ENCODE measurements at regions not wholly inside any gene's neighbourhood (a gene's known extent, or its start where the extent isn't known, plus 50 kb on each side); places are given as distances from the start of the nearest gene placed in this dataset.

- no peak for ATAC-seq
- no peak for DNase-seq (ENCODE audit: missing footprints)
- intact Hi-C loops (cut with DNase I), result no loop called here
Measured at GRCh38 chr5:68766952-68767464, 326.8 kb upstream of the SLC30A5 start.

GRCh38 chr5:68770551-68770950, 323.3 kb upstream of the SLC30A5 start:
- intact Hi-C loops (cut with DNase I), result no loop called here
- DNase-seq (ENCODE audit: missing footprints) (no peak), ATAC-seq (no peak)

DNA sequence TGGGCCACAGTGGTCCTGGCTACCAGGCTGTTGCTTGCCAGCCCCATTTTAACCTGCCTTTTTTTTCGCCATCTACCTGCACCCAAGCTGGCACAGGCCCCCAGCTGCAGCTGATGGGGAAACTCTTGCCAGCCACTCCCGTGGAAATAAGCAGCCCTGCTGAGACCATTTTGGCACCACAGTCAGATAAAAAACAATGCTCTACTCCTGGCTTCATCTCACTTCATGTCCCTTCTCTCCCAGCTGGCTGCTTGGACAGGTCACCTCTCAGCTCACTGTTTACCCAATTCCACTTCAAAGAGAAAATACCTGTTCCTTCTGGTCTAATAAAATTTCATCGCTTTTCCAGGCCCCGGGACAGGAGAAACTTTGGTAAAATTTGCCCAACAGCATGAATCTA, 322.6 kb upstream of the SLC30A5 start:
- no peak for ATAC-seq
- DNase-seq (ENCODE audit: missing footprints), result no peak
- intact Hi-C loops (cut with DNase I), result no loop called here

DNA sequence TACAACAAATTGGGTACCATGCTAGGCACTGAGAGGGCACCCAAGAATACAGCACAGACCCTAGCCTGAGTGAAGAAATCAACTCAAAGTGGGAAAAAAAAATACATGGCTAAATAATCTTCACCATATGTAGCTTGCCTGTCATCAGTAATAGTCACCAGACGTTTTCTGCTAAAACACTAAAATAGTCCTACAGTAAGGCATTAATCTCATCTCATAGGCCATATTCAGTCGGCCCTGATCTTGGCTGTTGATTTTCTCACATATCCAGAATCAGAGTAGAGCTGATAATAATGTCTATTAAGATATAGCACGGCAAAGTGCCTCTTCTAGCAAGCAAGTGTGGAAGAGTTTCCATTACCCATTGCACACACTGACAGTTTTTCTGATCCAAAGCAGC, 322.1 kb upstream of the SLC30A5 start:
- ATAC-seq, result no peak
- intact Hi-C loops (cut with DNase I), result no loop called here
- DNase-seq (ENCODE audit: missing footprints), result no peak

GRCh38 chr5:68776381-68776780, 317.4 kb upstream of the SLC30A5 start:
- DNase-seq (ENCODE audit: missing footprints), result no peak
- intact Hi-C loops (cut with DNase I), result no loop called here
- no peak for ATAC-seq

GRCh38 chr5:68777135-68777534, 316.7 kb upstream of the SLC30A5 start:
- intact Hi-C loops (cut with DNase I), result no loop called here
- DNase-seq (ENCODE audit: missing footprints), result no peak
- ATAC-seq, result no peak

- ATAC-seq, result no peak
- no peak for DNase-seq (ENCODE audit: missing footprints)
- intact Hi-C loops (cut with DNase I), result no loop called here
Measured at GRCh38 chr5:68778484-68778883, 315.3 kb upstream of the SLC30A5 start.

GRCh38 chr5:68780299-68780955, 313.4 kb upstream of the SLC30A5 start:
- intact Hi-C loops (cut with DNase I), result no loop called here
- DNase-seq (ENCODE audit: missing footprints) (no peak), ATAC-seq (no peak)

GRCh38 chr5:68793074-68793473, 300.7 kb upstream of the SLC30A5 start:
- DNase-seq (ENCODE audit: missing footprints) (no peak), ATAC-seq (no peak)
- intact Hi-C loops (cut with DNase I), result no loop called here

DNA sequence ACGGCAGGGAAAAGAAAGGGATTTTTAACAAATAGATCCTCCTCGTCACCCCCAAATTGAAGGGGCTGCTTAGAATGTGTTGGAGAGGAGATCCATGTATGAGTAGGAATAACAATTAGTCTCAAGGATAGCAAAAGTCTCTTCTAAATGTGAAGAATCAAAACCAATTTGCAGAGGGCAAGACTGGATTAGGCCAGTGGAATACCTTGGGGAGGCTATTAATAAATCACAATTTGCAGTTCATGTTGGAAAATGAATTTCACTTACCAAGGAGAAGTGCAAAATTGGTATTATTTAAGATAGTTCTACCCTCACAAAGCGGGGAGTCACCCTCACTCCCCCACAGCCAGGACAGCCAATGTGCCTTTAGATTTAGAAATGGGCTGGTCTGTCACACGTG, 299.8 kb upstream of the SLC30A5 start:
- intact Hi-C loops (cut with DNase I), result no loop called here
- DNase-seq (ENCODE audit: missing footprints) (no peak), ATAC-seq (no peak)

DNA sequence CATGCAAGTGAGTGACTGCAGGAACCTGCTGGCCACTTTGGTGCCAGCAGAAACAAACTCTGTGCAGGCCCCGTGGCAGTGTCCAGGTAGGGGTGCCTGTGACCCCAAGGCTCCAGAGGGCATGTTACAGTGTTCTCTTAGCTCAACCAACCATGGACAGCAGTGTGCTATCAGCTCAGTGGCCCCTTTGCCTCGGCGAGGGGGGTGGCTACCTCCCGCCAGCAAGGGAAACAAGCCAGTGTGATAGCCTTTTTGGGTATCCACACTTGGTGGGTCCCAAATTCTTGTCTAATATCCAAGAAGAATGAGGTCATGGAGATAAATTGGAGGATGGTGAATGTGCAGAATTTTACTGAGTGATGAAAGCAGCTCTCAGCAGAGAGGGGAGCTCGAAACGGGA, 298.6 kb upstream of the SLC30A5 start:
- ATAC-seq, result peak; percentile 75
- intact Hi-C loops (cut with DNase I), result no loop called here
- DNase-seq (ENCODE audit: missing footprints), result no peak

DNA sequence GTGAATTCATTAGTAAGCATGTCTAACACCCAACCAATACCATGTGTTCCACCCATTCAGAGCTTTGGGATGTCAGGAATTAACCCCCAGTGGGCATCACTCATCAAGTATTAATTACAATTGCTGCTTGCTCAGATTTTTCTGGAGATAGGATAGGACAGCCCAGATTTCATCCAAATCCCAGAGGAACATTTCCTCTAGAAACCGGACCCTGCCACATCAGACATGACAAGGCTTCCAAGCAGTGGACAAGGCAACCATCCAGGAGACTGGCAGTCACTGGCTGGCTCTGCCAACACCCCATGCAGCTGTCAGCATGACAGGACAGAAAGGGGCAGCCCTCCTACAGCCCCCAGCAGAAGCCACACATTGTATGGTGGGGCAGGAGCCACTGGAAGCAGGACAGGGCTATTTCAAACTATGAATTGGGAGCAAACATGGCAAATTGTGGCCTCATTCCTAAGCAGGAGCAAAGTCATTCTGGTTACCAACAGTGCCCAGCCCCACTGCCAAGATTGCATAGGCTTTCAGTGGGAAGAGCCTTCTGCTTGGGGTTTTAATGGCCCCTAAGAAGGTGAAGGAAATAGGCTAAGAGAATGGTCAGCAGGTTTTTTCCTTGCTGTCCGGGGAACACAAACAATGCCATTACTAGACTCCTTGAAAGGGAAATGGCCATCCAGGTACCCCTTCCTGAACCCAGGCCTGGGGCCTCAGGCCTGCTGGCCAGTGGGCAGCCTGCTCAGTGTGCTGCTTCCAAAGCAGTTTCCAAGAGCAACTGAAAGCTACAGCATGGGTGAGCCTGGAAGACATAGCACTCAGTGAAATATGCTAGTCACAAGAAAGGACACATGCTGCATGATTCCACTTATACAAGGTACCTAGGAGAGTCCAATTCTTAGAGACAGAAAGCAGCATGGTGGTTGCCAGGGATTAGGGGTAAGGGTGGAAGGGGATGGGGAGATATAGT, 294.7 kb upstream of the SLC30A5 start:
- intact Hi-C loops (cut with DNase I), result no loop called here
- DNase-seq (ENCODE audit: missing footprints) (no peak), ATAC-seq (no peak)

- intact Hi-C loops (cut with DNase I), result no loop called here
- DNase-seq (ENCODE audit: missing footprints) (no peak), ATAC-seq (peak; percentile 31)
Measured at GRCh38 chr5:68802430-68802829, 291.4 kb upstream of the SLC30A5 start.

DNA sequence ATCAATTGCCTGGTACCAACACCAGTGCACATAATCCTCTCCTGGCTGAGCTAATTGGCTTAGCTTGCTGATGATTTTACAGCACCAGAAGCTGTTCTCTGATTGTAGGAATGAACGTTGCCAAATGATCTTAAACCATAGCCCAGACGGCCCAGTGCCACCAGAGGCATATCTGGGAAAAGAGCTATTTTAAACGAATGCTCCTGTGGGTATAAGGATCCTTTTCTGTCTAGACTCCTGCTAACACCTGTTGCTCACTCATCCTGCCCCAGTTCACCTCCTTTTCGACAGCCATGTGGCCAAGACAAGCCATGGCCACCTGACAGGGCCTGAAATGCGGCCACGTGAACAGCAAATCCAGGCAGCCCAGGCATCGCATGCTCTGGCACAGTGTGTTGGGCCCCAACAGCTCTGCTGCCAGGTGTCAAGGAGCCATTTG, 289.9 kb upstream of the SLC30A5 start:
- ATAC-seq (peak; percentile 60), DNase-seq (ENCODE audit: missing footprints) (no peak)

GRCh38 chr5:68804343-68804742, 289.5 kb upstream of the SLC30A5 start:
- intact Hi-C loops (cut with DNase I), result no loop called here
- ATAC-seq, result no peak
- DNase-seq (ENCODE audit: missing footprints), result no peak

More for the DNA sequence above, 289.9 kb upstream of the SLC30A5 start:
- intact Hi-C loops (cut with DNase I), result no loop called here

DNA sequence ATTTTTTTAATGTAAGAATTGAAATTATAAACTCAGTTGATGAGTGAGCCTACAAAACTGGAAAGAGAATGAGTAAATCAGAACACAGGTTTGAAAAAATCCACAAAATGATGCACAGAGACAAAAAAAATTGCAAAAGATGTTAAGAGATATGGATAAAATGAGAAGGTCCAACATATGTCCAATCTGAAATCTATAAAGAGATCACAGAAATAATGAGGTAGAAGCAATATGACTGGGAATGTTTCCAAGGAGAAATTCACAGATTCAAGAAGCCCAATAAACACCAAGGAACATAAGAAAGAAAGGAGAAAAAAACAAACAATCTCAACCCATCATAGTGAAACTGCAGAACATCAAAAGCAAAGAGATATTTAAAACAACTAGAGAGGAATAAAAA, 288.4 kb upstream of the SLC30A5 start:
- intact Hi-C loops (cut with DNase I), result no loop called here
- no peak for ATAC-seq
- no peak for DNase-seq (ENCODE audit: missing footprints)

GRCh38 chr5:68817632-68818031, 276.2 kb upstream of the SLC30A5 start:
- no peak for ATAC-seq
- DNase-seq (ENCODE audit: missing footprints), result no peak
- intact Hi-C loops (cut with DNase I), result no loop called here

- intact Hi-C loops (cut with DNase I), result no loop called here
- DNase-seq (ENCODE audit: missing footprints), result no peak
- no peak for ATAC-seq
Measured at GRCh38 chr5:68818057-68818695, 275.6 kb upstream of the SLC30A5 start.

- ATAC-seq (no peak), DNase-seq (ENCODE audit: missing footprints) (no peak)
- intact Hi-C loops (cut with DNase I), result no loop called here
Measured at GRCh38 chr5:68818870-68819269, 274.9 kb upstream of the SLC30A5 start.

DNA sequence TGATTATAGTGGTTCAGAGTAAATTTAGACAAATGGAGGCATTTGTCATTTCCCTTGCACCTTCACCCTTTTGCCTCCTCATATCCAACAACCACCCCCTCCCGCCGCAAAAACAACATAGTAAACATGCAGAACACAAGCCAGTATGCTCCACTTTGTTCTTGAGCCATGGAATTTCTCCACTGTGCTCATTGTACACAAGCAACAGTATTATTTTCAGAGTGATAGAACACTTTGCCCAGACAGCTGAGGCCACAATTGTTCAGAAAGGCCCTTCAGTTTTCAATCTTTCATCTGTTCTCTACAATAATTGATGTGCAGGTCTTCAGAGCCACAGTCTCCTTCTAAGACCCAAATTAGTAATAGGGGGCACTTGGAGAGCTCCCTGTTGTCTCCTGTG, 272.8 kb upstream of the SLC30A5 start:
- intact Hi-C loops (cut with DNase I), result no loop called here
- ATAC-seq, result no peak
- DNase-seq (ENCODE audit: missing footprints), result no peak
